ENCODE measurements at regions not wholly inside any gene's neighbourhood (a gene's known extent, or its start where the extent isn't known, plus 50 kb on each side); places are given as distances from the start of the nearest gene placed in this dataset.

DNA sequence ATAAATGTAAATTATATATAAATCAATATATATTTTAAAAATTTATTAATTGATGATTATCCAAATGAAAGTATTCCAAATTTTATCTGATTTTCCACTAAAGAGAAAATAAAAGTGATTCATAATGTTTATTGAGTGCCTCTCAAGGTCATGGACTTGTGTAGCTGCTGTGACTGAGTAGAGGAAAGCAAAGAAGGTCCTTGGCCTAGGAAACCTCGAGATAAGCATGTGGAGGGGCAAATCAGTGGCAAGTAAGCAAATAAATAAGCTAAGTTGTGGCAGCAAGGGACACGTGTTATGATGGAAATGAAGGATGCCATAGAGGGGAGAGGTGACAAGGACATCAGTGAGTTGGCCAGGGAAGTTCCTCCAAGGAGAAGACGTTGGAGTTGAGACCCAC lies 866.1 kb upstream of the ID2 start:
- Histone ChIP-seq H2AFZ (ENCODE audit: insufficient read depth, low read depth, low read length, poor library complexity, severe bottlenecking) (no peak overlapping the region), H3K4me2 (replicated peaks; ENCODE audit: extremely low read depth, low read length, poor library complexity, severe bottlenecking) (no peak overlapping the region), H3K79me2 (ENCODE audit: insufficient read depth, low read length) (no peaks in the 10 kb centered on the region), H3K9ac (ENCODE audit: insufficient read depth, low read length, poor library complexity, severe bottlenecking) (no peak overlapping the region), H4K20me1 (ENCODE audit: insufficient read depth, low read length) (no peaks in the 10 kb centered on the region), H3K27me3 (ENCODE audit: control insufficient read depth in 2 of 2, insufficient read depth in 2 of 2, low read length in 2 of 2) (no peaks in the 10 kb centered on the region), H3K27ac (ENCODE audit: low read depth in 1 of 2, low read length in 2 of 2) (no peak overlapping the region), H3K4me1 (ENCODE audit: control insufficient read depth in 1 of 2, insufficient read depth in 2 of 2, low read length in 2 of 2) (no peaks in the 10 kb centered on the region), H3K9me3 (replicated peaks in 1 of 2; ENCODE audit: control insufficient read depth in 1 of 2, insufficient read depth in 1 of 2, low read length in 2 of 2) (peaks cover 4 to 6% of the 10 kb centered on the region in 2 donors), H3K4me3 (replicated peaks in 1 of 3; ENCODE audit: low read depth in 2 of 3, low read length in 3 of 3) (no peak overlapping the region), H3K36me3 (replicated peaks in 1 of 2; ENCODE audit: control insufficient read depth in 1 of 2, insufficient read depth in 2 of 2, low read length in 2 of 2) (no peaks in the 10 kb centered on the region)
- DNase-seq: no peak
- WGBS (ENCODE audit: insufficient coverage): 95% methylated on average over 3 of the region's 3 CpGs
- Mint-ChIP-seq H3K27me3 (ENCODE audit: low read depth in 3 of 3) (peaks cover 0 to 2% (median 0%) of the 10 kb centered on the region in 3 donors), H3K4me1 (peaks cover 7% of the 10 kb centered on the region), H3K9me3 (peaks cover 5 to 15% (median 7%) of the 10 kb centered on the region in 7 donors), H3K4me3 (no peak overlapping the region), H3K27ac (no peak overlapping the region), H3K36me3 (no peaks in the 10 kb centered on the region)
- intact Hi-C loops (cut with micrococcal nuclease): no loop called here
- TF ChIP-seq, protein P1, sequence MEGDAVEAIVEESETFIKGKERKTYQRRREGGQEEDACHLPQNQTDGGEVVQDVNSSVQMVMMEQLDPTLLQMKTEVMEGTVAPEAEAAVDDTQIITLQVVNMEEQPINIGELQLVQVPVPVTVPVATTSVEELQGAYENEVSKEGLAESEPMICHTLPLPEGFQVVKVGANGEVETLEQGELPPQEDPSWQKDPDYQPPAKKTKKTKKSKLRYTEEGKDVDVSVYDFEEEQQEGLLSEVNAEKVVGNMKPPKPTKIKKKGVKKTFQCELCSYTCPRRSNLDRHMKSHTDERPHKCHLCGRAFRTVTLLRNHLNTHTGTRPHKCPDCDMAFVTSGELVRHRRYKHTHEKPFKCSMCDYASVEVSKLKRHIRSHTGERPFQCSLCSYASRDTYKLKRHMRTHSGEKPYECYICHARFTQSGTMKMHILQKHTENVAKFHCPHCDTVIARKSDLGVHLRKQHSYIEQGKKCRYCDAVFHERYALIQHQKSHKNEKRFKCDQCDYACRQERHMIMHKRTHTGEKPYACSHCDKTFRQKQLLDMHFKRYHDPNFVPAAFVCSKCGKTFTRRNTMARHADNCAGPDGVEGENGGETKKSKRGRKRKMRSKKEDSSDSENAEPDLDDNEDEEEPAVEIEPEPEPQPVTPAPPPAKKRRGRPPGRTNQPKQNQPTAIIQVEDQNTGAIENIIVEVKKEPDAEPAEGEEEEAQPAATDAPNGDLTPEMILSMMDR (IDR thresholded peaks at IDR 0.05): no peak

DNA sequence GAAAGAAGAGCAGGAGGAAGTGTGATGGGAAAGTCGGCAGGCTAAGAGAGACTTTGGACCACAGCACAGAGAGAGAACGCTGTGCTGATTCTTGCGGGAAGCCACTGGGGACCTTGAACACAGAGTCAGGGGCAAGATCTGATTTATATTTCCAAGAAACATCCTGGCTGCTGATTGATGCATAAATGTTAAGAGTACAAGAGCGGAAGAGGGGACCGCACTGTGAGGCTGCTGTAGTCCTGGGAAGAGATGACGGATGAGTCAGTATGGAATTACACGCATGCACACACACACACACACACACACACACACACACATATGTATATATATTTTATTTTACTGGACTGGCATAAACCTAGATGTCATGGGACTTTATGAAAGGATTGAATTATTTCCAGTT lies 865.6 kb upstream of the ID2 start:
- H3K9ac ChIP-seq (ENCODE audit: insufficient read depth, low read length, poor library complexity, severe bottlenecking): no peak overlapping the region
- Mint-ChIP-seq H3K36me3 (no peaks in the 10 kb centered on the region), H3K4me1 (peaks cover 6% of the 10 kb centered on the region), H3K27ac (no peak overlapping the region), H3K27me3 (ENCODE audit: low read depth in 3 of 3) (peaks cover 0 to 2% (median 0%) of the 10 kb centered on the region in 3 donors), H3K4me3 (no peak overlapping the region), H3K9me3 (peaks cover 5 to 15% (median 7%) of the 10 kb centered on the region in 7 donors)
- no peak overlapping the region for H3K27ac ChIP-seq (ENCODE audit: low read depth in 1 of 2, low read length in 2 of 2)
- no peaks in the 10 kb centered on the region for H4K20me1 ChIP-seq (ENCODE audit: insufficient read depth, low read length)
- H3K9me3 ChIP-seq (replicated peaks in 1 of 2; ENCODE audit: control insufficient read depth in 1 of 2, insufficient read depth in 1 of 2, low read length in 2 of 2): peaks cover 4 to 6% of the 10 kb centered on the region in 2 donors
- TF ChIP-seq, protein P1 (IDR thresholded peaks at IDR 0.05): no peak
- DNase-seq: no peak
- 100% methylated on average over 3 of the region's 7 CpGs for WGBS (ENCODE audit: insufficient coverage)
- no peak overlapping the region for H3K4me2 ChIP-seq (replicated peaks; ENCODE audit: extremely low read depth, low read length, poor library complexity, severe bottlenecking)
- no peaks in the 10 kb centered on the region for H3K79me2 ChIP-seq (ENCODE audit: insufficient read depth, low read length)
- no peaks in the 10 kb centered on the region for H3K4me1 ChIP-seq (ENCODE audit: control insufficient read depth in 1 of 2, insufficient read depth in 2 of 2, low read length in 2 of 2)
- intact Hi-C loops (cut with micrococcal nuclease): no loop called here
- H3K27me3 ChIP-seq (ENCODE audit: control insufficient read depth in 2 of 2, insufficient read depth in 2 of 2, low read length in 2 of 2): no peaks in the 10 kb centered on the region
- no peaks in the 10 kb centered on the region for H3K36me3 ChIP-seq (replicated peaks in 1 of 2; ENCODE audit: control insufficient read depth in 1 of 2, insufficient read depth in 2 of 2, low read length in 2 of 2)
- H2AFZ ChIP-seq (ENCODE audit: insufficient read depth, low read depth, low read length, poor library complexity, severe bottlenecking): no peak overlapping the region
- H3K4me3 ChIP-seq (replicated peaks in 1 of 3; ENCODE audit: low read depth in 2 of 3, low read length in 3 of 3): no peak overlapping the region

Measured in CD14-positive monocyte (primary cell).